Putamen (tissue), 1 donor: ENCODE measurements at regions not wholly inside any gene's neighbourhood (a gene's known extent, or its start where the extent isn't known, plus 50 kb on each side); places are given as distances from the start of the nearest gene placed in this dataset.

Experiments used
- DNase-seq: peaks from one replicate; pipeline ENCODE4 v3.0.0-alpha.2; 2016; ENCODE audit warnings: low spot score

- DNase-seq, result no peak
These were observed 161.6 kb upstream of the CCDC68 start for GRCh38 chr18:55120896-55121295.

- DNase-seq, result no peak
These were observed 160.2 kb upstream of the CCDC68 start for GRCh38 chr18:55119434-55119833.

- DNase-seq, result no peak
These were observed 159.8 kb upstream of the CCDC68 start for GRCh38 chr18:55119016-55119415.

- DNase-seq, result no peak
These were observed 157.6 kb upstream of the CCDC68 start for GRCh38 chr18:55116863-55117262.

- no peak for DNase-seq
These were observed 156.3 kb upstream of the CCDC68 start for GRCh38 chr18:55115606-55116005.

GRCh38 chr18:55114876-55115275, 155.6 kb upstream of the CCDC68 start:
- no peak for DNase-seq

GRCh38 chr18:55113800-55114199, 154.5 kb upstream of the CCDC68 start:
- no peak for DNase-seq

- DNase-seq, result no peak
These were observed 152.0 kb upstream of the CCDC68 start for GRCh38 chr18:55111271-55111670.

- no peak for DNase-seq
These were observed 151.2 kb upstream of the CCDC68 start for GRCh38 chr18:55110436-55110835.

- no peak for DNase-seq
These were observed 150.7 kb upstream of the CCDC68 start for GRCh38 chr18:55109818-55110414.

GRCh38 chr18:55106906-55107305, 147.6 kb upstream of the CCDC68 start:
- no peak for DNase-seq

GRCh38 chr18:55106466-55106865, 147.2 kb upstream of the CCDC68 start:
- no peak for DNase-seq

GRCh38 chr18:55105873-55106272, 146.6 kb upstream of the CCDC68 start:
- no peak for DNase-seq

- DNase-seq, result no peak
These were observed 143.7 kb upstream of the CCDC68 start for GRCh38 chr18:55102958-55103456.

- no peak for DNase-seq
These were observed 143.2 kb upstream of the CCDC68 start for GRCh38 chr18:55102501-55102900.

- no peak for DNase-seq
These were observed 142.2 kb upstream of the CCDC68 start for GRCh38 chr18:55101458-55101824.

GRCh38 chr18:55100817-55101457, 141.7 kb upstream of the CCDC68 start:
- no peak for DNase-seq

GRCh38 chr18:55097456-55098170, 138.4 kb upstream of the CCDC68 start:
- DNase-seq, result no peak

GRCh38 chr18:55096263-55096951, 137.1 kb upstream of the CCDC68 start:
- DNase-seq, result peak; percentile 55

GRCh38 chr18:55095584-55095983, 136.3 kb upstream of the CCDC68 start:
- DNase-seq, result no peak

- DNase-seq, result no peak
These were observed 134.5 kb upstream of the CCDC68 start for GRCh38 chr18:55093808-55094207.

GRCh38 chr18:55093295-55093694, 134.0 kb upstream of the CCDC68 start:
- DNase-seq, result no peak

- DNase-seq, result no peak
These were observed 132.9 kb upstream of the CCDC68 start for GRCh38 chr18:55092166-55092565.
